ENCODE measurements at regions not wholly inside any gene's neighbourhood (a gene's known extent, or its start where the extent isn't known, plus 50 kb on each side); places are given as distances from the start of the nearest gene placed in this dataset.

DNA sequence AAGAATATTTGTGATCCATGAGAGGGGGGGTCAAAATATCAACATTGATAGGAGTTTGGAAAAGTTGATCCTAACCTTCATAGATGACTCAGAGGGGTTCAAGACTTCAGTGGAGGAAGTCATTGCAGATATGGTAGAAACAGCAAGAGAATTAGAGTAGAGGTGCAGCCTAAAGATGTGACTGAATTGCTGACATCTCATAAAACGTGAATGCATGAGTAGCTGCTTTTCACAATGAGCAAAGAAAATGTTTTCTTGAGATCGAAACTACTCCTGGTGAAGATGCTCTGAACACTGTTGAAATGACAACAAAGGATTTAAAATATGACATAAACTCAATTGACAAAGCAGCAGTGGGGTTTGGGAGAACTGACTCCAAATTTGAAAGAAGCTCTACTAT, 700.7 kb upstream of the FZD8 start:
- in situ Hi-C loops (cut with MboI; ENCODE audit: low sequenced_read_pairs, unreplicated experiment) = no loop called here
- no peak for DNase-seq (ENCODE audit: low spot score)
- TF ChIP-seq, protein P1, sequence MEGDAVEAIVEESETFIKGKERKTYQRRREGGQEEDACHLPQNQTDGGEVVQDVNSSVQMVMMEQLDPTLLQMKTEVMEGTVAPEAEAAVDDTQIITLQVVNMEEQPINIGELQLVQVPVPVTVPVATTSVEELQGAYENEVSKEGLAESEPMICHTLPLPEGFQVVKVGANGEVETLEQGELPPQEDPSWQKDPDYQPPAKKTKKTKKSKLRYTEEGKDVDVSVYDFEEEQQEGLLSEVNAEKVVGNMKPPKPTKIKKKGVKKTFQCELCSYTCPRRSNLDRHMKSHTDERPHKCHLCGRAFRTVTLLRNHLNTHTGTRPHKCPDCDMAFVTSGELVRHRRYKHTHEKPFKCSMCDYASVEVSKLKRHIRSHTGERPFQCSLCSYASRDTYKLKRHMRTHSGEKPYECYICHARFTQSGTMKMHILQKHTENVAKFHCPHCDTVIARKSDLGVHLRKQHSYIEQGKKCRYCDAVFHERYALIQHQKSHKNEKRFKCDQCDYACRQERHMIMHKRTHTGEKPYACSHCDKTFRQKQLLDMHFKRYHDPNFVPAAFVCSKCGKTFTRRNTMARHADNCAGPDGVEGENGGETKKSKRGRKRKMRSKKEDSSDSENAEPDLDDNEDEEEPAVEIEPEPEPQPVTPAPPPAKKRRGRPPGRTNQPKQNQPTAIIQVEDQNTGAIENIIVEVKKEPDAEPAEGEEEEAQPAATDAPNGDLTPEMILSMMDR (IDR thresholded peaks at IDR 0.05; ENCODE audit: borderline replicate concordance, control extremely low read depth, extremely low read depth, insufficient read depth, missing control alignments) = no peak

DNA sequence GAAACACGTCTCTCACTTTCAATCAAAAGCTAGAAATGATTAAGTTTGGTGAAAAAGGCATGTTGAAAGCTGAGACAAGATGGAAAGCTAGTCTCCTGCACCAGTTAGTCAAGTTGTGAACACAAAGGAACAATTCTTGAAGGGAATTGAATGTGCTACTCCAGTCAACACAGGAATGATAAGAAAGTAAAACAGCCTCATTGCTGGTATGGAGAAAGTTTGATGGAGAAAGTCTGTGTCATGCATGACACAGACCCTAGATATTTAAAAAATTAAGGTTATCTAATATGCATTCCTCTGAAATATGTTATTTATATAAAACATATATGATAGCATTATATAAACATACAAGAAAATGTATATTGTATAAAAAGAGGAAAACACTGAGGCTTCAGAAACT, 699.4 kb upstream of the FZD8 start:
- no peak for DNase-seq (ENCODE audit: low spot score)
- in situ Hi-C loops (cut with MboI; ENCODE audit: low sequenced_read_pairs, unreplicated experiment) = no loop called here
- TF ChIP-seq, protein P1 (IDR thresholded peaks at IDR 0.05; ENCODE audit: borderline replicate concordance, control extremely low read depth, extremely low read depth, insufficient read depth, missing control alignments) = no peak

DNA sequence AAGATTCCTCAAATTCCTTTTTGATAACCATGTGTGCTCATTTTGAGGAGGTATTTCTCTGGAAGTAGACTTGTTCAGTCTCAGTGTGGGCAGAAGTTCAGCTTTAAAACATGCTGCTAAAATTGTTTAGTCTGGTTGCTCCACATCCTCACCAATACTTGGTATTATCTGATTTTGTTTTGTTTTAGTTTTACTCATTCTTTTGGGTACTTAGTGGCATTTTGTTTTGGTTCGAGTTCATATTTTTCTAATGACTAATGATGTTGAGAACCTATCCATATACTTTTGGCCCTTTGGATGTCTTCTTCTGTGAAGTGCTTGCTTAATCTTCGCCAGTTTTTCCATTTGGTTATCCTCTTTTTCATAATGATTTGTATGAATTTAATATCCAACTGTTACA, 694.2 kb upstream of the FZD8 start:
- in situ Hi-C loops (cut with MboI; ENCODE audit: low sequenced_read_pairs, unreplicated experiment) = no loop called here
- TF ChIP-seq, protein P1 (IDR thresholded peaks at IDR 0.05; ENCODE audit: borderline replicate concordance, control extremely low read depth, extremely low read depth, insufficient read depth, missing control alignments) = no peak
- no peak for DNase-seq (ENCODE audit: low spot score)

DNA sequence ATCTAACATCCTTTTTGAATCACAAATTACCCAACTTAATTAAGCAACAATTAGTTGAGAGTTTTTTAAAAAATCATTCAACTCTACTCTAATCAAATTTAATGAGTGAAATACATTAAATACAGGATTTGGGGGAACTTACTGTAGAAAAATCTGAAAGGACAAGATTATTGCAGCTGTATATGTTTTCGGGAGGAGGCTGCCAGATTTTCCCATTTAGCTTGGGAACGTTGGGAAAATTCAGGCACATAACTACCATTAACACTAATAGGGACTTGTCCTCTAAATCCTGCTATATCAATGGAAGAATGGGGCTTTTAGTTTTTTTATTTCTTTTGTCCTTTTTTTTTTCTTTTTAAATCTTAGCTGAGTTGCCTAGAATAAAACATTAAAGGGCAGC, 691.4 kb upstream of the FZD8 start:
- TF ChIP-seq, protein P1 (IDR thresholded peaks at IDR 0.05; ENCODE audit: borderline replicate concordance, control extremely low read depth, extremely low read depth, insufficient read depth, missing control alignments) = no peak
- DNase-seq (ENCODE audit: low spot score) = no peak
- in situ Hi-C loops (cut with MboI; ENCODE audit: low sequenced_read_pairs, unreplicated experiment) = no loop called here

DNA sequence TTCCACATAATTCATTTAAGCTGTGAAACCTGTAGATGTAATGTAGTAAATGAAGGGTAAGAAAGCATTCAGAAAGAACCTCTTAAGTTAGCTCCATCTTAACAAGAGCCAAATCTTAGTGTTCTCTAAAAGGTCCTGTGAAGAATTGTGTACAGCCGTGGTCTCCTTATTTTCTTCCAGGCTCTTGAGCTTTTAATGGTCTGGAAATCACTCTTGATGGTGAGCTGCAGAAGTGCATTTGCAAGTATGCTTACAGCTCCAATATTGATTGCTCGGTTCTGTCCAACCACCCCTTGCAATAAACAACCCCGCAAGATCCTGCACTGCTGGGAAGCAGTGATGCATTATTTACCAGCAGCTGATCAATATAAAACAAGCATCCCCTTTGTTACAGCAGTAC, 690.8 kb upstream of the FZD8 start:
- no peak for DNase-seq (ENCODE audit: low spot score)
- in situ Hi-C loops (cut with MboI; ENCODE audit: low sequenced_read_pairs, unreplicated experiment) = no loop called here
- TF ChIP-seq, protein P1 (IDR thresholded peaks at IDR 0.05; ENCODE audit: borderline replicate concordance, control extremely low read depth, extremely low read depth, insufficient read depth, missing control alignments) = no peak

DNA sequence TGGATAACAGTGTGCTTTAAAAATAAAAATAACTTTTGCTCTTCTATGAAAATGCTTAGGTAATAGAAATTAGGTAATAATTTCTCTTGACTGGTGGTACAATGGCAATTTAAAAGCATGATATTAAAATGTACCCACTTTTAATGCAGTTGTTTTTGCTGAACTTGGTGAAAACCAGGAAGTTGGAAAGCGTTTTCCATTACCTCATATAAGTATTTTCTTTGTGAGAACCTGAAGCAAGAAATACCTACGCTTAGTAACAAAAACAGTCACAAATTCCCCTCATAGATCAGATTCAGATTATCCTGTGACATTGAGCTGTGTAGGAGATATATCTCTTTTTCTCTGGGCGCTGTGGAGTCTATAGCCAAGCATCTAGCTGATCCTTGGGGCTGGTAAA, 689.0 kb upstream of the FZD8 start:
- TF ChIP-seq, protein P1 (IDR thresholded peaks at IDR 0.05; ENCODE audit: borderline replicate concordance, control extremely low read depth, extremely low read depth, insufficient read depth, missing control alignments) = no peak
- no peak for DNase-seq (ENCODE audit: low spot score)
- in situ Hi-C loops (cut with MboI; ENCODE audit: low sequenced_read_pairs, unreplicated experiment) = no loop called here

DNA sequence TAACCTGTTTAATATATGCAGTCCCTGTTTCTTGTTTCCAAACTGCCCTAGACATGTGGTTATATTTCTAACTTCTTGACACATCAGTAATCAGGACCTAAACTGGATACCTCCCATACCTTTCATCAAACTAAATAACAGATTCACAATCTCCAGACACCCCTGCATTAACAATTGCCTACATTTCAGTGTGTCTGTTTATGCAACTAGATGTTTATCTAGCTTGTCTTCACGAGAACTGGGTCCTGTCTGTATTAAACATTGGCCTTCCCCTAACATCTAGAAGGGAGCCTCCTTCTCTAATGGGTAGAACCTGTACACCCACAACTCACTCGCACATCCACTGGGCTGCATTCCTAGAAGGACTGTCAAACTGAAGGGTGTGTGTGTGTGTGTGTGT, 683.7 kb upstream of the FZD8 start:
- DNase-seq (ENCODE audit: low spot score) = no peak
- TF ChIP-seq, protein P1 (IDR thresholded peaks at IDR 0.05; ENCODE audit: borderline replicate concordance, control extremely low read depth, extremely low read depth, insufficient read depth, missing control alignments) = no peak
- in situ Hi-C loops (cut with MboI; ENCODE audit: low sequenced_read_pairs, unreplicated experiment) = no loop called here
